IMR-90 (cell line): ENCODE measurements at regions not wholly inside any gene's neighbourhood (a gene's known extent, or its start where the extent isn't known, plus 50 kb on each side); places are given as distances from the start of the nearest gene placed in this dataset.

Source experiments
- ATAC-seq: fragments of 200-7000 bp; cut with Tn5 transposase; 2 replicates; pipeline ENCODE4 v1.9.1; 2020; ENCODE audit warnings: low read depth, mild to moderate bottlenecking, moderate library complexity
- BruUV-seq: library from RNA; stranded (reverse); fragments of 400-500 nt; replicated peaks from 2 replicates; lab custom pipeline; 2021; lab: Mats Ljungman, UMichigan
- CTCF ChIA-PET: fragments of 300-600 bp; formaldehyde crosslinking; extraction: SDS; loops from one replicate; lab custom pipeline; 2021; ENCODE audit warnings: antibody characterized with exemption; lab: Yijun Ruan, JAX
- POLR2A ChIA-PET: fragments of 300-600 bp; sonication (Branson Sonifier 250); formaldehyde crosslinking; loops from one replicate; lab custom pipeline; 2022; ENCODE audit warnings: antibody characterized with exemption; ENCODE audit not compliant: unreplicated experiment; lab: Charles Lee
- DNase-seq: peaks from one replicate; pipeline ENCODE4 v3.0.0; 2013
- H2AFZ ChIP-seq: replicated peaks from 2 replicates; pipeline ENCODE3; 2013; ENCODE audit warnings: low read length, mild to moderate bottlenecking; ENCODE audit not compliant: poor library complexity
- H2AK5ac ChIP-seq: 2 replicates; pipeline ENCODE4 v1.6.1; 2013; ENCODE audit warnings: low read depth, low read length, inconsistent platforms
- H2AK9ac ChIP-seq: replicated peaks from 2 replicates; pipeline ENCODE3; 2013; ENCODE audit warnings: mild to moderate bottlenecking, low read depth, low read length, moderate library complexity; ENCODE audit not compliant: poor library complexity
- H2BK120ac ChIP-seq: 2 replicates; pipeline ENCODE4 v1.6.1; 2013; ENCODE audit warnings: low read depth, low read length, inconsistent platforms
- H2BK15ac ChIP-seq: 3 replicates; pipeline ENCODE4 v1.6.1; 2013; ENCODE audit warnings: low read depth, low read length, inconsistent platforms
- H2BK20ac ChIP-seq: 2 replicates; pipeline ENCODE4 v1.6.1; 2013; ENCODE audit warnings: low read depth, mild to moderate bottlenecking, inconsistent platforms, low read length, moderate library complexity
- H2BK5ac ChIP-seq: 2 replicates; pipeline ENCODE4 v1.6.1; 2013; ENCODE audit warnings: mild to moderate bottlenecking, low read depth, low read length, inconsistent platforms; ENCODE audit not compliant: poor library complexity, severe bottlenecking
- H3K14ac ChIP-seq: replicated peaks from 2 replicates; pipeline ENCODE4 v1.6.1; 2013; ENCODE audit warnings: low read depth, low read length, inconsistent platforms
- H3K18ac ChIP-seq: 2 replicates; pipeline ENCODE4 v1.6.1; 2013; ENCODE audit warnings: low read depth, low read length, control low read depth
- H3K23ac ChIP-seq: 2 replicates; pipeline ENCODE4 v1.6.1; 2013; ENCODE audit warnings: low read depth, low read length, inconsistent platforms
- H3K27ac ChIP-seq: 2 replicates; pipeline ENCODE4 v1.5.1; 2013; ENCODE audit warnings: mild to moderate bottlenecking, control low read depth, low read length; ENCODE audit not compliant: insufficient read depth
- H3K27me3 ChIP-seq: 2 replicates; pipeline ENCODE4 v1.6.1; 2013; ENCODE audit warnings: low read length; ENCODE audit not compliant: control insufficient read depth, insufficient read depth
- H3K36me3 ChIP-seq: 2 replicates; pipeline ENCODE4 v1.6.1; 2013; ENCODE audit warnings: low read length, mixed read lengths; ENCODE audit not compliant: control insufficient read depth, insufficient read depth
- H3K4ac ChIP-seq: 2 replicates; pipeline ENCODE4 v1.6.1; 2013; ENCODE audit warnings: low read depth, low read length, inconsistent platforms
- H3K4me1 ChIP-seq: 2 replicates; pipeline ENCODE4 v1.6.1; 2013; ENCODE audit warnings: low read length, mixed read lengths; ENCODE audit not compliant: control insufficient read depth, insufficient read depth
- H3K4me2 ChIP-seq: 2 replicates; pipeline ENCODE4 v1.6.1; 2013; ENCODE audit warnings: low read depth, mild to moderate bottlenecking, control low read depth, low read length, moderate library complexity
- H3K4me3 ChIP-seq: 2 replicates; pipeline ENCODE4 v1.5.1; 2013; ENCODE audit warnings: low read depth, mild to moderate bottlenecking, control low read depth, low read length, moderate library complexity; ENCODE audit not compliant: insufficient read depth
- H3K56ac ChIP-seq: 2 replicates; pipeline ENCODE4 v1.6.1; 2013; ENCODE audit warnings: low read length, inconsistent platforms; ENCODE audit not compliant: insufficient read depth; ENCODE audit errors: extremely low read depth
- H3K79me1 ChIP-seq, 2 experiments: 2 replicates each; pipeline ENCODE4 v1.6.1; 2013; ENCODE audit warnings: low read length in 2 of 2, inconsistent platforms in 1 of 2, low read depth in 1 of 2
- H3K9ac ChIP-seq: 2 replicates; pipeline ENCODE4 v1.6.1; 2013; ENCODE audit warnings: low read depth, low read length, control low read depth
- H3K9me1 ChIP-seq: 2 replicates; pipeline ENCODE4 v1.6.1; 2013; ENCODE audit warnings: low read length, inconsistent platforms; ENCODE audit not compliant: insufficient read depth
- H3K9me3 ChIP-seq: 2 replicates; pipeline ENCODE4 v1.6.1; 2013; ENCODE audit warnings: low read length; ENCODE audit not compliant: control insufficient read depth, insufficient read depth
- H4K20me1 ChIP-seq: 2 replicates; pipeline ENCODE4 v1.6.1; 2013; ENCODE audit warnings: low read length, inconsistent platforms; ENCODE audit not compliant: insufficient read depth
- H4K5ac ChIP-seq: 2 replicates; pipeline ENCODE4 v1.6.1; 2013; ENCODE audit warnings: mild to moderate bottlenecking, low read depth, low read length, control low read depth
- H4K8ac ChIP-seq, 2 experiments: 2 replicates each; pipeline ENCODE4 v1.6.1; 2013; ENCODE audit warnings: low read depth in 2 of 2, low read length in 2 of 2, control low read depth in 1 of 2, inconsistent platforms in 1 of 2
- H4K91ac ChIP-seq: 2 replicates; pipeline ENCODE4 v1.6.1; 2013; ENCODE audit warnings: low read depth, low read length, inconsistent platforms; ENCODE audit not compliant: insufficient read depth
- BHLHE40 ChIP-seq: fragments of 150-350 bp; IDR thresholded peaks from 2 replicates; pipeline ENCODE4 v1.6.1; 2016; ENCODE audit warnings: mild to moderate bottlenecking, low read depth, low read length
- CHD1 ChIP-seq: IDR thresholded peaks from 2 replicates; pipeline ENCODE4 v1.6.1; 2012; ENCODE audit warnings: low read depth, low read length, improper control_type of control experiment
- FOS ChIP-seq: fragments of 150-350 bp; IDR thresholded peaks from 2 replicates; pipeline ENCODE4 v1.6.1; 2016; ENCODE audit warnings: low read depth, low read length
- MAFK ChIP-seq: IDR thresholded peaks from 2 replicates; pipeline ENCODE4 v1.6.1; 2012; ENCODE audit warnings: low read depth, low read length, improper control_type of control experiment
- MAZ ChIP-seq: IDR thresholded peaks from 2 replicates; pipeline ENCODE4 v1.6.1; 2012; ENCODE audit warnings: low read depth, mild to moderate bottlenecking, low read length, improper control_type of control experiment, moderate library complexity, borderline replicate concordance
- MXI1 ChIP-seq: IDR thresholded peaks from 2 replicates; pipeline ENCODE4 v1.6.1; 2012; ENCODE audit warnings: low read depth, mild to moderate bottlenecking, low read length, moderate library complexity, borderline replicate concordance
- POLR2A ChIP-seq: IDR thresholded peaks from 2 replicates; pipeline ENCODE4 v1.6.1; 2012; ENCODE audit warnings: mild to moderate bottlenecking, low read depth, low read length
- RAD21 ChIP-seq: IDR thresholded peaks from 2 replicates; pipeline ENCODE4 v1.6.1; 2012; ENCODE audit warnings: low read length, improper control_type of control experiment
- RFX5 ChIP-seq: IDR thresholded peaks from 2 replicates; pipeline ENCODE4 v1.8.0; 2012; ENCODE audit warnings: low read depth, mild to moderate bottlenecking, low read length, moderate library complexity
- SMC3 ChIP-seq: fragments of 150-350 bp; IDR thresholded peaks from 2 replicates; pipeline ENCODE4 v1.6.1; 2016; ENCODE audit warnings: low read depth, mild to moderate bottlenecking, antibody characterized with exemption, low read length, moderate library complexity
- WGBS, 2 experiments: methylation state at CpG; one replicate each; pipeline versions ENCODE4 v1.1.5 to v1.1.7; 2013; ENCODE audit warnings: missing lambda C conversion rate in 2 of 2; ENCODE audit not compliant: insufficient read length in 1 of 2; ENCODE audit errors: extremely low coverage in 2 of 2; 5-methylcytosine and 5-hydroxymethylcytosine counted together
- dilution Hi-C: fragments of 300-500 bp; cut with HindIII; formaldehyde crosslinking; loops from one replicate; pipeline ENCODE4 v1.14.3; 2018; ENCODE audit warnings: low sequenced_read_pairs; ENCODE audit not compliant: unreplicated experiment
- in situ Hi-C: fragments of 300-500 bp; cut with MboI; formaldehyde crosslinking; loops from 3 replicates; pipeline ENCODE4 v1.14.3; 2019; ENCODE audit warnings: low sequenced_read_pairs, inconsistent platforms, mixed read lengths
- intact Hi-C: fragments of 100-400 bp; cut with micrococcal nuclease; formaldehyde crosslinking; loops from 2 replicates; pipeline ENCODE4 v1.10.0; 2022
- TF ChIP-seq, protein P1 (sequence below): conservative IDR thresholded peaks from 2 replicates; pipeline ENCODE4 v1.5.1; 2012; ENCODE audit warnings: mild to moderate bottlenecking, low read depth, low read length, improper control_type of control experiment
- TF ChIP-seq, protein P2 (sequence below): fragments of 150-350 bp; IDR thresholded peaks from 2 replicates; pipeline ENCODE4 v1.6.1; 2016; ENCODE audit warnings: low read depth, mild to moderate bottlenecking, low read length, moderate library complexity, borderline replicate concordance

DNA sequence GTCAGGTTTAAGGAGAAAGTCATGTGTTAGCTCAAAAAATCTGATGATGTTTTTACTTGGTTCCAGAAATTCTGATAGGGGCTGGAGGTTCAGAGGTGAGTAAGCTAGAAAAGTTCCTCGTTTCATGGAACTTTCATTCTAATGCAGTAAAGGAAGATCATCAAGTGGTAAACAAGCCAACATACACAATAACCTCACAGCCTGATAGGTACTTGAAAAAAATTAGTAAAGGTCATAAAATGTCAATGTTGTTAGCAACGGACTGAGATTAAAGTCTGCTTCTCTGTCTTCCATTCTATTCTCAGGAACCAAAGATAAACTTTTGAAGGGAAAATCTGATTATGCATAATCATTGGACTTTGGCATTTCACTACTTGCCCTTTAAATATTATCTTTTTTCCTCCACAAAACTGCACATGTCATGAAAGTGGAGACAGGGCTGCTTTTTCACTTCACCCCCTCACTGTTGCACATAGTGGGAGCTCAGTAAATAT is 165.4 kb upstream of the MAF start:
- no peak overlapping the region for H2AFZ ChIP-seq
- ATAC-seq (no peak), DNase-seq (no peak)
- WGBS, 2 experiments, result no CpG with 5 or more reads among the region's 2 CpGs
- H3K79me1 ChIP-seq, result no peaks in the 10 kb centered on the region
- dilution Hi-C loops, result no loop called here
- H3K4me3 ChIP-seq, result no peak overlapping the region
- ChIA-PET POLR2A (no interaction called here), CTCF (interaction anchor here (0.6 kb wide), 1 partner anchor 8 kb away, joined by 4 read pairs; no protein-coding TSS in a partner anchor)
- H4K5ac ChIP-seq, result no peak overlapping the region
- H3K56ac ChIP-seq, result no peak overlapping the region
- no peak overlapping the region for H3K18ac ChIP-seq
- no TSS peak for BruUV-seq
- no peak overlapping the region for H4K8ac ChIP-seq
- in situ Hi-C loops, result no loop called here
- no peak overlapping the region for H2AK9ac ChIP-seq
- TF ChIP-seq MAZ, result no peak
- no peak for TF ChIP-seq RAD21
- TF ChIP-seq, protein P1, sequence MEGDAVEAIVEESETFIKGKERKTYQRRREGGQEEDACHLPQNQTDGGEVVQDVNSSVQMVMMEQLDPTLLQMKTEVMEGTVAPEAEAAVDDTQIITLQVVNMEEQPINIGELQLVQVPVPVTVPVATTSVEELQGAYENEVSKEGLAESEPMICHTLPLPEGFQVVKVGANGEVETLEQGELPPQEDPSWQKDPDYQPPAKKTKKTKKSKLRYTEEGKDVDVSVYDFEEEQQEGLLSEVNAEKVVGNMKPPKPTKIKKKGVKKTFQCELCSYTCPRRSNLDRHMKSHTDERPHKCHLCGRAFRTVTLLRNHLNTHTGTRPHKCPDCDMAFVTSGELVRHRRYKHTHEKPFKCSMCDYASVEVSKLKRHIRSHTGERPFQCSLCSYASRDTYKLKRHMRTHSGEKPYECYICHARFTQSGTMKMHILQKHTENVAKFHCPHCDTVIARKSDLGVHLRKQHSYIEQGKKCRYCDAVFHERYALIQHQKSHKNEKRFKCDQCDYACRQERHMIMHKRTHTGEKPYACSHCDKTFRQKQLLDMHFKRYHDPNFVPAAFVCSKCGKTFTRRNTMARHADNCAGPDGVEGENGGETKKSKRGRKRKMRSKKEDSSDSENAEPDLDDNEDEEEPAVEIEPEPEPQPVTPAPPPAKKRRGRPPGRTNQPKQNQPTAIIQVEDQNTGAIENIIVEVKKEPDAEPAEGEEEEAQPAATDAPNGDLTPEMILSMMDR, result no peak
- TF ChIP-seq MAFK, result no peak
- TF ChIP-seq MXI1, result no peak
- no peak for TF ChIP-seq SMC3
- TF ChIP-seq FOS, result no peak
- no peak for TF ChIP-seq BHLHE40
- TF ChIP-seq, protein P2, sequence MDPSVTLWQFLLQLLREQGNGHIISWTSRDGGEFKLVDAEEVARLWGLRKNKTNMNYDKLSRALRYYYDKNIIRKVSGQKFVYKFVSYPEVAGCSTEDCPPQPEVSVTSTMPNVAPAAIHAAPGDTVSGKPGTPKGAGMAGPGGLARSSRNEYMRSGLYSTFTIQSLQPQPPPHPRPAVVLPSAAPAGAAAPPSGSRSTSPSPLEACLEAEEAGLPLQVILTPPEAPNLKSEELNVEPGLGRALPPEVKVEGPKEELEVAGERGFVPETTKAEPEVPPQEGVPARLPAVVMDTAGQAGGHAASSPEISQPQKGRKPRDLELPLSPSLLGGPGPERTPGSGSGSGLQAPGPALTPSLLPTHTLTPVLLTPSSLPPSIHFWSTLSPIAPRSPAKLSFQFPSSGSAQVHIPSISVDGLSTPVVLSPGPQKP, result no peak
- no peak for TF ChIP-seq POLR2A
- TF ChIP-seq RFX5, result no peak
- TF ChIP-seq CHD1, result no peak
- no peak overlapping the region for H3K4ac ChIP-seq
- intact Hi-C loops, result no loop called here
- no peak overlapping the region for H2BK20ac ChIP-seq
- H3K23ac ChIP-seq, result no peak overlapping the region
- peaks cover 3% of the 10 kb centered on the region for H3K9me3 ChIP-seq
- no peak overlapping the region for H2AK5ac ChIP-seq
- no peak overlapping the region for H3K9ac ChIP-seq
- H3K27ac ChIP-seq, result no peak overlapping the region
- H2BK5ac ChIP-seq, result no peak overlapping the region
- H4K20me1 ChIP-seq, result no peaks in the 10 kb centered on the region
- H3K9me1 ChIP-seq, result no peaks in the 10 kb centered on the region
- H4K91ac ChIP-seq, result no peak overlapping the region
- H3K14ac ChIP-seq, result no peak overlapping the region
- H2BK120ac ChIP-seq, result no peak overlapping the region
- no peaks in the 10 kb centered on the region for H3K27me3 ChIP-seq
- H3K36me3 ChIP-seq, result no peaks in the 10 kb centered on the region
- no peak overlapping the region for H2BK15ac ChIP-seq
- no peaks in the 10 kb centered on the region for H3K4me1 ChIP-seq
- H3K4me2 ChIP-seq, result no peak overlapping the region
